DOHH2 (cell line): ENCODE measurements at regions not wholly inside any gene's neighbourhood (a gene's known extent, or its start where the extent isn't known, plus 50 kb on each side); places are given as distances from the start of the nearest gene placed in this dataset.

ENCODE experiments used
- CTCF ChIP-seq: fragments of 200-600 bp; sonication (generic); IDR thresholded peaks from one replicate; pipeline ENCODE4 v1.5.1; 2014; ENCODE audit warnings: antibody characterized with exemption, mild to moderate bottlenecking, low read depth, low read length; ENCODE audit not compliant: poor library complexity, severe bottlenecking
- EZH2phosphoT487 ChIP-seq: fragments of 200-600 bp; sonication (generic); IDR thresholded peaks from 2 replicates; pipeline ENCODE4 v1.6.1; 2017; ENCODE audit warnings: borderline replicate concordance, mild to moderate bottlenecking, antibody characterized with exemption, low read length, moderate library complexity, mixed read lengths

- TF ChIP-seq CTCF (no peak), EZH2phosphoT487 (no peak)
Observed at GRCh38 chr9:7341571-7341970, 458.0 kb downstream of the DMAC1 start.
